Heart right ventricle (tissue), 16 donors: ENCODE measurements at regions not wholly inside any gene's neighbourhood (a gene's known extent, or its start where the extent isn't known, plus 50 kb on each side); places are given as distances from the start of the nearest gene placed in this dataset.

Source experiments
- ATAC-seq, 8 donors: fragments of 200-7000 bp; cut with Tn5 transposase; one replicate each; pipeline ENCODE4 v1.9.1; 2020; ENCODE audit warnings: mild to moderate bottlenecking in 8 of 8, moderate library complexity in 8 of 8, moderate number of reproducible peaks in 1 of 8
- DNase-seq, 2 donors: peaks; one replicate each; pipeline ENCODE4 v3.0.0-alpha.2; 2020
- H3K27ac ChIP-seq, 10 donors: fragments of 200-600 bp; sonication (generic) in 2 of 10; one replicate each; pipeline versions ENCODE4 v1.5.0 to v1.8.0; 2020 to 2022; ENCODE audit warnings: mild to moderate bottlenecking in 3 of 10
- H3K27me3 ChIP-seq, 7 donors: fragments of 200-600 bp; one replicate each; pipeline ENCODE4 v1.8.0; 2021 to 2022; ENCODE audit warnings: mild to moderate bottlenecking in 2 of 7
- H3K36me3 ChIP-seq, 9 donors: fragments of 200-600 bp; sonication (generic) in 1 of 9; one replicate each; pipeline versions ENCODE4 v1.5.0 to v1.8.0; 2020 to 2022; ENCODE audit warnings: mild to moderate bottlenecking in 2 of 9
- H3K4me1 ChIP-seq, 9 donors: fragments of 200-600 bp; sonication (generic) in 1 of 9; one replicate each; pipeline versions ENCODE4 v1.5.0 to v1.8.0; 2020 to 2022; ENCODE audit warnings: mild to moderate bottlenecking in 4 of 9
- H3K4me3 ChIP-seq, 10 donors: fragments of 200-600 bp; sonication (generic) in 2 of 10; one replicate each; pipeline versions ENCODE4 v1.5.0 to v1.8.0; 2020 to 2022; ENCODE audit warnings: mild to moderate bottlenecking in 7 of 10, moderate library complexity in 2 of 10
- H3K9me3 ChIP-seq, 11 donors: fragments of 200-600 bp in 10 of 11; sonication (generic) in 2 of 11; one replicate each; pipeline versions ENCODE4 v1.5.0 to v1.8.0; 2013 to 2022; ENCODE audit warnings: mild to moderate bottlenecking in 2 of 11, control low read depth in 1 of 11, moderate library complexity in 1 of 11
- CTCF ChIP-seq, 9 donors: fragments of 200-600 bp; sonication (generic) in 2 of 9; IDR thresholded peaks; one replicate each; pipeline versions ENCODE4 v1.5.0 to v1.8.0; 2021 to 2022; ENCODE audit warnings: antibody characterized with exemption in 9 of 9, mild to moderate bottlenecking in 5 of 9, moderate library complexity in 1 of 9
- WGBS, 2 donors: extraction: QIAGEN DNeasy Blood & Tissue Kit; methylation state at CpG; one replicate each; pipeline ENCODE4 v1.1.7; 2013; ENCODE audit warnings: inconsistent platforms in 1 of 2; 5-methylcytosine and 5-hydroxymethylcytosine counted together
- intact Hi-C, 10 donors: fragments of 100-400 bp; cut with DNase I; formaldehyde crosslinking; loops; one replicate each; pipeline versions ENCODE4 v1.11.1 to v1.14.2; 2022
- donor health status: Arrhythmogenic right ventricular cardiomyopathy.
- donor health status: ischemic (EF 13 %, LVEDD 7.1; RV severe dilation, severe dysfunction).
- donor health status: healthy with polysubstance abuse.
- donor health status: DM: no; HTN: yes; CAD: no.
- donor health status: DM: no; HTN: no; CAD: no.
- donor health status: ischemic (EF 25% LVEDD 6.9; RV normal size, moderate dysfunction).
- donor health status: ischemic (EF 25% LVEDD 5.7; RV mildly dilated, moderate dysfunction).
- donor health status: healthy.
- donor health status: DM: yes; HTN: yes; CAD: no.
- donor health status: Ischemic cardiomyopathy.
- donor health status: ischemic (EF 35%, LVEDD 5.7; RV mildly dilated, moderate dysfunction).
- donor health status: nonischemic (EF 11% LVEDD 7.7; RV severe dilation, severe dysfunction).
- donor health status: DM: yes; HTN: yes; CAD: no.
- donor health status: PGD.
- donor health status: ischemic (EF 29% LVEDD 5.4; RV normal size, mild dysfunction).
- donor health status: nonischemic (EF 23%, LVEDD 6.1; RV moderate dilation, normal function).

GRCh38 chr2:129483366-129483765 is 496.1 kb upstream of the RAB6C start:
- 60 to 63% methylated on average over 4 of the region's 4 CpGs for WGBS, 2 donors
- intact Hi-C loops: no loop called here

GRCh38 chr2:129484999-129485897 is 494.2 kb upstream of the RAB6C start:
- 80 to 82% methylated on average over 10 of the region's 10 CpGs for WGBS, 2 donors
- intact Hi-C loops: no loop called here
- no peaks in the 10 kb centered on the region for H3K36me3 ChIP-seq
- no peak overlapping the region for H3K27ac ChIP-seq
- DNase-seq (no peak), ATAC-seq (no peak)
- TF ChIP-seq CTCF (IDR thresholded peaks at IDR 0.05): no peak
- H3K9me3 ChIP-seq: no peaks in the 10 kb centered on the region
- H3K27me3 ChIP-seq: peaks cover 0 to 15% (median 5%) of the 10 kb centered on the region in 7 donors
- H3K4me1 ChIP-seq: no peaks in the 10 kb centered on the region
- H3K4me3 ChIP-seq: no peak overlapping the region

More at GRCh38 chr2:129483366-129483765, 496.1 kb upstream of the RAB6C start:
- peak in 1 of 2 donors; percentile 8 for DNase-seq
- Histone ChIP-seq H3K36me3 (no peaks in the 10 kb centered on the region), H3K27ac (no peak overlapping the region), H3K27me3 (peaks cover 0 to 20% (median 13%) of the 10 kb centered on the region in 7 donors), H3K4me3 (no peak overlapping the region), H3K9me3 (no peaks in the 10 kb centered on the region), H3K4me1 (no peaks in the 10 kb centered on the region)
- ATAC-seq: peak in 4 of 8 donors; percentile 37 to 60 (median 46)
- TF ChIP-seq CTCF (IDR thresholded peaks at IDR 0.05): no peak

- intact Hi-C loops: no loop called here
- Histone ChIP-seq H3K4me1 (no peaks in the 10 kb centered on the region), H3K4me3 (no peak overlapping the region), H3K27me3 (peaks cover 0 to 16% (median 4%) of the 10 kb centered on the region in 7 donors), H3K27ac (no peak overlapping the region), H3K9me3 (no peaks in the 10 kb centered on the region), H3K36me3 (no peaks in the 10 kb centered on the region)
- TF ChIP-seq CTCF (IDR thresholded peaks at IDR 0.05): no peak
- WGBS, 2 donors: 81 to 82% methylated on average over 4 of the region's 4 CpGs
- ATAC-seq: no peak
- no peak for DNase-seq
Observed at GRCh38 chr2:129488376-129488775, 491.1 kb upstream of the RAB6C start.

- intact Hi-C loops: no loop called here
- ATAC-seq (no peak), DNase-seq (no peak)
- no peak overlapping the region for H3K4me3 ChIP-seq
- no peaks in the 10 kb centered on the region for H3K9me3 ChIP-seq
- WGBS, 2 donors: 76 to 77% methylated on average over 7 of the region's 7 CpGs
- H3K4me1 ChIP-seq: no peaks in the 10 kb centered on the region
- H3K27ac ChIP-seq: no peak overlapping the region
- no peaks in the 10 kb centered on the region for H3K36me3 ChIP-seq
- no peak for TF ChIP-seq CTCF (IDR thresholded peaks at IDR 0.05)
- peaks cover 0 to 16% (median 4%) of the 10 kb centered on the region in 7 donors for H3K27me3 ChIP-seq
Observed at GRCh38 chr2:129490641-129491040, 488.8 kb upstream of the RAB6C start.
